ENCODE measurements at regions not wholly inside any gene's neighbourhood (a gene's known extent, or its start where the extent isn't known, plus 50 kb on each side); places are given as distances from the start of the nearest gene placed in this dataset.

DNA sequence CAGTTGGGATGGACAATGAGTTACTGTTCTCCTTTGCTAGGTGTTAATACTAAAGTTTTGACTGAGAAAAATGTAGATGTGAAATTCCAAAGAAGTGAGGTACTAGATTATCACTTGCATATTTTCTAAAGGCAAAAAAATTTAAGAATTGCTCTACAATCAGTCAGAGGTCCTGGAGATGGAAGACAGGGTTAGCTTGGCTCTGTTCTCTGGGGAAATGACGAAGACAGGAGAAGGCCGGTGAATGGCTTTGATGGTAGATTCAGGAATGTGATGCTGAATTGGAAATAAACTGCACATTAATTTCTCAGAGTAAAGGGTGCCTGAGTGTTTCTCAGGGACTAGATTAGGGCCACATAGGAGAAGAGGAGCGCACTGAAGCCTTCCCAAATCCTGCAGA lies 214.0 kb upstream of the LEF1 start:
- Histone ChIP-seq H3K27me3 (no peaks in the 10 kb centered on the region), H3K27ac (no peak overlapping the region), H3K4me1 (ENCODE audit: low read depth) (peaks cover 24% of the 10 kb centered on the region), H3K9me3 (ENCODE audit: low read depth) (no peaks in the 10 kb centered on the region), H3K36me3 (no peaks in the 10 kb centered on the region), H3K4me3 (no peak overlapping the region)
- TF ChIP-seq, protein P1, sequence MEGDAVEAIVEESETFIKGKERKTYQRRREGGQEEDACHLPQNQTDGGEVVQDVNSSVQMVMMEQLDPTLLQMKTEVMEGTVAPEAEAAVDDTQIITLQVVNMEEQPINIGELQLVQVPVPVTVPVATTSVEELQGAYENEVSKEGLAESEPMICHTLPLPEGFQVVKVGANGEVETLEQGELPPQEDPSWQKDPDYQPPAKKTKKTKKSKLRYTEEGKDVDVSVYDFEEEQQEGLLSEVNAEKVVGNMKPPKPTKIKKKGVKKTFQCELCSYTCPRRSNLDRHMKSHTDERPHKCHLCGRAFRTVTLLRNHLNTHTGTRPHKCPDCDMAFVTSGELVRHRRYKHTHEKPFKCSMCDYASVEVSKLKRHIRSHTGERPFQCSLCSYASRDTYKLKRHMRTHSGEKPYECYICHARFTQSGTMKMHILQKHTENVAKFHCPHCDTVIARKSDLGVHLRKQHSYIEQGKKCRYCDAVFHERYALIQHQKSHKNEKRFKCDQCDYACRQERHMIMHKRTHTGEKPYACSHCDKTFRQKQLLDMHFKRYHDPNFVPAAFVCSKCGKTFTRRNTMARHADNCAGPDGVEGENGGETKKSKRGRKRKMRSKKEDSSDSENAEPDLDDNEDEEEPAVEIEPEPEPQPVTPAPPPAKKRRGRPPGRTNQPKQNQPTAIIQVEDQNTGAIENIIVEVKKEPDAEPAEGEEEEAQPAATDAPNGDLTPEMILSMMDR (IDR thresholded peaks at IDR 0.05; ENCODE audit: low read depth, low read length) = no peak
- no peak for DNase-seq (ENCODE audit: low read depth in 1 of 2, low spot score in 1 of 2)

- TF ChIP-seq, protein P1 (IDR thresholded peaks at IDR 0.05; ENCODE audit: low read depth, low read length) = no peak
- Histone ChIP-seq H3K4me1 (ENCODE audit: low read depth) (peaks cover 15% of the 10 kb centered on the region), H3K9me3 (ENCODE audit: low read depth) (no peaks in the 10 kb centered on the region), H3K27me3 (no peaks in the 10 kb centered on the region), H3K36me3 (no peaks in the 10 kb centered on the region), H3K27ac (no peak overlapping the region), H3K4me3 (no peak overlapping the region)
- DNase-seq (ENCODE audit: low read depth in 1 of 2, low spot score in 1 of 2) = no peak
Observed at GRCh38 chr4:108378164-108378563, 209.4 kb upstream of the LEF1 start.

DNA sequence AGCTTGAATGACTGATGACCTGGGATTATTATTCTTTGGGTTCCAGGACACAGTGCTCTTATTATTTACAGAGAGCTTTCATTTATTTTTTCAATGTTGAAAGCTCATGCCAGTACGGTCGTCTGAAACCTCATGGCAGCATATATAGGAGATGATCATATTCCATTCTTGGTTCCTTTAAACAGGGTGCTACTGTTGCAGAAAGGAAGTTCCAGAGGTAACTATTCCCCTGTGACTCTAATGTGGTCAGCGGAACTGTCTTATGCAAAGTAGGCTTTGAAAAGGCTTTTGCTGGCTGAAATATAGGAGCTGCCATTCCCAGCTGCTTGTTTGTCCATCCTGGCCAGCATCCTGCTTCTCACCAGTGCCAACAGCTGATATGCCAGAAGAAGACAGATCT lies 208.3 kb upstream of the LEF1 start:
- H3K4me3 ChIP-seq = no peak overlapping the region
- H3K27me3 ChIP-seq = no peaks in the 10 kb centered on the region
- no peaks in the 10 kb centered on the region for H3K9me3 ChIP-seq (ENCODE audit: low read depth)
- H3K4me1 ChIP-seq (ENCODE audit: low read depth) = peaks cover 15% of the 10 kb centered on the region
- TF ChIP-seq, protein P1 (IDR thresholded peaks at IDR 0.05; ENCODE audit: low read depth, low read length) = no peak
- no peak overlapping the region for H3K27ac ChIP-seq
- no peaks in the 10 kb centered on the region for H3K36me3 ChIP-seq
- no peak for DNase-seq (ENCODE audit: low read depth in 1 of 2, low spot score in 1 of 2)

GRCh38 chr4:108375434-108375833 lies 206.7 kb upstream of the LEF1 start:
- Histone ChIP-seq H3K9me3 (ENCODE audit: low read depth) (no peaks in the 10 kb centered on the region), H3K27ac (no peak overlapping the region), H3K36me3 (no peaks in the 10 kb centered on the region), H3K4me1 (ENCODE audit: low read depth) (peaks cover 15% of the 10 kb centered on the region), H3K4me3 (no peak overlapping the region), H3K27me3 (no peaks in the 10 kb centered on the region)
- no peak for DNase-seq (ENCODE audit: low read depth in 1 of 2, low spot score in 1 of 2)
- TF ChIP-seq, protein P1 (IDR thresholded peaks at IDR 0.05; ENCODE audit: low read depth, low read length) = no peak

DNA sequence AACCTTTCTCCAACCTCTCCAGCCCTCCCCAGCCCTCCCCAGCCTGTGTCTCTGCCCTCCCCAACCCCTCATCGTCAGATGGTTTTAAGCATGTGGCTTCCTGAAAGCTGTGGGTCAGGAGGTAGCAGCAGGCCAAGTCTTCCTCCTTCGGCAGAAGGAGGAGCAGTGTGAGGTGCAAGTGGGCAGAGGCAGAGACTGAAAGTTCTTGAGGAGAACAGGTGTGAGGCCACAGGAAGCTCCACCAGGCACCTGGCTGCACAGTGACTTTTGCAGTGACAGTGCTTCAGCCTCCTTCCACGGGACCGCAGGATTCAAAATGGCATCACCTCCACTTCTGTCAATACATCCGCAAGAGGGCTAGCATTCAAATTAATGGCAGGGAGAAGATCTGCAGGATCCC lies 203.9 kb upstream of the LEF1 start:
- Histone ChIP-seq H3K4me3 (no peak overlapping the region), H3K4me1 (ENCODE audit: low read depth) (peaks cover 7% of the 10 kb centered on the region), H3K27me3 (no peaks in the 10 kb centered on the region), H3K36me3 (no peaks in the 10 kb centered on the region), H3K9me3 (ENCODE audit: low read depth) (no peaks in the 10 kb centered on the region), H3K27ac (no peak overlapping the region)
- no peak for DNase-seq (ENCODE audit: low read depth in 1 of 2, low spot score in 1 of 2)
- TF ChIP-seq, protein P1 (IDR thresholded peaks at IDR 0.05; ENCODE audit: low read depth, low read length) = no peak

DNA sequence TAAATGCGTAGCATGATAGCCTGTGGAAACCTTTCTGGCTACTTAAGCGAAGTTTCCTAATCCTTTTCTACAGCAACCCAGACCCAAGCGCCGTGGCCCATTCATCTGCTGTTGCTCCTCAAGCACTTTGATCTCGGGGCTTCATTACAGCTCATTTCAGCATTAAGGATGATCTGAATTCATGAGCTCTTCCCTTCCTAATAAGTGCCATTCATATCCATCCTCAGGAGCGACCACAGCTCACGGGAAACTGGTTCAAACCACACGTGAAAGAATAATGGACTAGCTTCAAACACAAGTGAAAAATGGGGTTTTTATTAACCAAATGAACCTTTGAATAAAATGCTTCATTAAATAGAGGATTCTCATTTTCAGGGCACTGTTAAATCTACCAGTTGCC lies 202.6 kb upstream of the LEF1 start:
- Histone ChIP-seq H3K27ac (no peak overlapping the region), H3K36me3 (no peaks in the 10 kb centered on the region), H3K4me1 (ENCODE audit: low read depth) (no peaks in the 10 kb centered on the region), H3K4me3 (no peak overlapping the region), H3K27me3 (no peaks in the 10 kb centered on the region), H3K9me3 (ENCODE audit: low read depth) (no peaks in the 10 kb centered on the region)
- TF ChIP-seq, protein P1 (IDR thresholded peaks at IDR 0.05; ENCODE audit: low read depth, low read length) = no peak
- no peak for DNase-seq (ENCODE audit: low read depth in 1 of 2, low spot score in 1 of 2)

Measured in cardiac muscle cell (in vitro differentiated cells and primary cell).